ENCODE measurements at regions not wholly inside any gene's neighbourhood (a gene's known extent, or its start where the extent isn't known, plus 50 kb on each side); places are given as distances from the start of the nearest gene placed in this dataset.
"Not testable (repeated sequence)": the region's sequence is repeated elsewhere in the genome, so short reads cannot be mapped to it uniquely, and the experiment has no call there.

- Mint-ChIP-seq H3K27me3 (peaks cover 25% of the 10 kb centered on the region), H3K36me3 (no peaks in the 10 kb centered on the region), H3K27ac (no peak overlapping the region), H3K4me3 (no peak overlapping the region), H3K4me1 (ENCODE audit: low read depth) (peaks cover 40% of the 10 kb centered on the region), H3K9me3 (ENCODE audit: low read depth) (no peaks in the 10 kb centered on the region)
Observed at GRCh38 chr15:22258398-22259150, 178.2 kb downstream of the OR4M2 start.

GRCh38 chr15:22259151-22259750 is 178.9 kb downstream of the OR4M2 start:
- H3K27ac Mint-ChIP-seq, result not testable (repeated sequence)
- H3K4me3 Mint-ChIP-seq, result peak overlapping the region; percentile 61

GRCh38 chr15:22259881-22260421 is 179.6 kb downstream of the OR4M2 start:
- Mint-ChIP-seq H3K27ac (peak overlapping the region; percentile 18), H3K9me3 (ENCODE audit: low read depth) (no peaks in the 10 kb centered on the region), H3K4me1 (ENCODE audit: low read depth) (peaks cover 28% of the 10 kb centered on the region), H3K4me3 (peak overlapping the region; percentile 61), H3K27me3 (peaks cover 22% of the 10 kb centered on the region), H3K36me3 (no peaks in the 10 kb centered on the region)

More at GRCh38 chr15:22259151-22259750, 178.9 kb downstream of the OR4M2 start:
- H3K27me3 Mint-ChIP-seq, result peaks cover 22% of the 10 kb centered on the region
- H3K9me3 Mint-ChIP-seq (ENCODE audit: low read depth); H3K36me3 Mint-ChIP-seq: not testable (repeated sequence)
- H3K4me1 Mint-ChIP-seq (ENCODE audit: low read depth), result peaks cover 33% of the 10 kb centered on the region

- H3K9me3 Mint-ChIP-seq (ENCODE audit: low read depth), result no peaks in the 10 kb centered on the region
- H3K4me3 Mint-ChIP-seq, result no peak overlapping the region
- H3K4me1 Mint-ChIP-seq (ENCODE audit: low read depth), result peaks cover 24% of the 10 kb centered on the region
- H3K27ac Mint-ChIP-seq, result no peak overlapping the region
- H3K36me3 Mint-ChIP-seq, result no peaks in the 10 kb centered on the region
- H3K27me3 Mint-ChIP-seq, result peaks cover 7% of the 10 kb centered on the region
Observed at GRCh38 chr15:22262613-22263020, 182.3 kb downstream of the OR4M2 start.

GRCh38 chr15:22263738-22264137 is 183.4 kb downstream of the OR4M2 start:
- Mint-ChIP-seq H3K4me3 (no peak overlapping the region), H3K4me1 (ENCODE audit: low read depth) (peaks cover 24% of the 10 kb centered on the region), H3K36me3 (no peaks in the 10 kb centered on the region), H3K9me3 (ENCODE audit: low read depth) (no peaks in the 10 kb centered on the region), H3K27me3 (peaks cover 7% of the 10 kb centered on the region), H3K27ac (no peak overlapping the region)

GRCh38 chr15:22264272-22264671 is 183.9 kb downstream of the OR4M2 start:
- H3K4me1 Mint-ChIP-seq (ENCODE audit: low read depth), result peaks cover 20% of the 10 kb centered on the region

GRCh38 chr15:22265056-22265945 is 185.0 kb downstream of the OR4M2 start:
- Mint-ChIP-seq H3K9me3 (ENCODE audit: low read depth) (no peaks in the 10 kb centered on the region), H3K27me3 (peaks cover 7% of the 10 kb centered on the region), H3K4me3 (no peak overlapping the region), H3K4me1 (ENCODE audit: low read depth) (peaks cover 10% of the 10 kb centered on the region), H3K36me3 (no peaks in the 10 kb centered on the region), H3K27ac (no peak overlapping the region)

More at GRCh38 chr15:22264272-22264671, 183.9 kb downstream of the OR4M2 start:
- not testable (repeated sequence) for H3K4me3 Mint-ChIP-seq; H3K27me3 Mint-ChIP-seq; H3K9me3 Mint-ChIP-seq (ENCODE audit: low read depth); H3K36me3 Mint-ChIP-seq; H3K27ac Mint-ChIP-seq

- H3K4me1 Mint-ChIP-seq (ENCODE audit: low read depth), result peaks cover 5% of the 10 kb centered on the region
- no peak overlapping the region for H3K4me3 Mint-ChIP-seq
- H3K27me3 Mint-ChIP-seq, result peaks cover 6% of the 10 kb centered on the region
- H3K36me3 Mint-ChIP-seq, result no peaks in the 10 kb centered on the region
- H3K27ac Mint-ChIP-seq, result no peak overlapping the region
- no peaks in the 10 kb centered on the region for H3K9me3 Mint-ChIP-seq (ENCODE audit: low read depth)
Observed at GRCh38 chr15:22265970-22266369, 185.6 kb downstream of the OR4M2 start.

GRCh38 chr15:22267761-22268160 is 187.4 kb downstream of the OR4M2 start:
- H3K9me3 Mint-ChIP-seq (ENCODE audit: low read depth), result no peaks in the 10 kb centered on the region
- no peaks in the 10 kb centered on the region for H3K36me3 Mint-ChIP-seq
- no peak overlapping the region for H3K27ac Mint-ChIP-seq
- H3K4me3 Mint-ChIP-seq, result no peak overlapping the region
- H3K27me3 Mint-ChIP-seq, result peaks cover 4% of the 10 kb centered on the region
- H3K4me1 Mint-ChIP-seq (ENCODE audit: low read depth), result no peaks in the 10 kb centered on the region

GRCh38 chr15:22268201-22268600 is 187.9 kb downstream of the OR4M2 start:
- H3K9me3 Mint-ChIP-seq (ENCODE audit: low read depth); H3K27ac Mint-ChIP-seq; H3K27me3 Mint-ChIP-seq; H3K36me3 Mint-ChIP-seq; H3K4me3 Mint-ChIP-seq; H3K4me1 Mint-ChIP-seq (ENCODE audit: low read depth): not testable (repeated sequence)

- not testable (repeated sequence) for H3K27me3 Mint-ChIP-seq; H3K36me3 Mint-ChIP-seq; H3K27ac Mint-ChIP-seq; H3K9me3 Mint-ChIP-seq (ENCODE audit: low read depth); H3K4me1 Mint-ChIP-seq (ENCODE audit: low read depth); H3K4me3 Mint-ChIP-seq
Observed at GRCh38 chr15:22268654-22269053, 188.3 kb downstream of the OR4M2 start.

GRCh38 chr15:22272286-22273160 is 186.2 kb upstream of the GOLGA6L22 start:
- H3K4me1 Mint-ChIP-seq (ENCODE audit: low read depth); H3K27ac Mint-ChIP-seq; H3K9me3 Mint-ChIP-seq (ENCODE audit: low read depth); H3K36me3 Mint-ChIP-seq; H3K27me3 Mint-ChIP-seq; H3K4me3 Mint-ChIP-seq: not testable (repeated sequence)

GRCh38 chr15:22273185-22273584 is 185.5 kb upstream of the GOLGA6L22 start:
- not testable (repeated sequence) for H3K4me3 Mint-ChIP-seq; H3K9me3 Mint-ChIP-seq (ENCODE audit: low read depth); H3K27me3 Mint-ChIP-seq; H3K27ac Mint-ChIP-seq; H3K4me1 Mint-ChIP-seq (ENCODE audit: low read depth); H3K36me3 Mint-ChIP-seq

- H3K36me3 Mint-ChIP-seq; H3K9me3 Mint-ChIP-seq (ENCODE audit: low read depth); H3K27ac Mint-ChIP-seq; H3K27me3 Mint-ChIP-seq; H3K4me1 Mint-ChIP-seq (ENCODE audit: low read depth); H3K4me3 Mint-ChIP-seq: not testable (repeated sequence)
Observed at GRCh38 chr15:22274376-22274775, 184.3 kb upstream of the GOLGA6L22 start.
